Lung (tissue), 11 donors: ENCODE measurements at regions not wholly inside any gene's neighbourhood (a gene's known extent, or its start where the extent isn't known, plus 50 kb on each side); places are given as distances from the start of the nearest gene placed in this dataset.

Source experiments
- ATAC-seq: fragments of 200-7000 bp; cut with Tn5 transposase; one replicate; pipeline ENCODE4 v1.9.1; 2020; ENCODE audit warnings: moderate number of reproducible peaks; ENCODE audit not compliant: insufficient read depth, low FRiP score
- DNase-seq, 3 donors: peaks; one replicate each; pipeline ENCODE4 v3.0.0-alpha.2; 2013 to 2017
- H3K27ac ChIP-seq, 2 donors: one replicate each; pipeline ENCODE4 v1.5.1; 2013; ENCODE audit warnings: mild to moderate bottlenecking in 2 of 2, moderate library complexity in 2 of 2, control low read depth in 1 of 2, inconsistent platforms in 1 of 2, low read depth in 1 of 2, low read length in 1 of 2
- H3K27me3 ChIP-seq, 3 donors: one replicate each; pipeline ENCODE4 v1.5.1; 2013; ENCODE audit warnings: low read length in 2 of 3; ENCODE audit not compliant: control insufficient read depth in 3 of 3, insufficient read depth in 3 of 3
- H3K36me3 ChIP-seq, 4 donors: one replicate each; pipeline ENCODE4 v1.5.1; 2013; ENCODE audit warnings: low read length in 4 of 4, mild to moderate bottlenecking in 1 of 4, moderate library complexity in 1 of 4; ENCODE audit not compliant: control insufficient read depth in 4 of 4, insufficient read depth in 4 of 4
- H3K4me1 ChIP-seq, 5 donors: one replicate each; pipeline ENCODE4 v1.5.1; 2013; ENCODE audit warnings: low read length in 5 of 5, mild to moderate bottlenecking in 2 of 5, moderate library complexity in 1 of 5; ENCODE audit not compliant: control insufficient read depth in 5 of 5, insufficient read depth in 5 of 5
- H3K4me3 ChIP-seq: one replicate; pipeline ENCODE4 v1.5.1; 2013; ENCODE audit warnings: mild to moderate bottlenecking, control low read depth, moderate library complexity
- H3K9ac ChIP-seq, 2 donors: one replicate each; pipeline ENCODE4 v1.5.1; 2013; ENCODE audit warnings: low read length in 2 of 2, control low read depth in 1 of 2; ENCODE audit not compliant: insufficient read depth in 1 of 2
- H3K9me3 ChIP-seq, 4 donors: one replicate each; pipeline ENCODE4 v1.5.1; 2013; ENCODE audit warnings: low read length in 3 of 4, mild to moderate bottlenecking in 1 of 4, moderate library complexity in 1 of 4; ENCODE audit not compliant: control insufficient read depth in 4 of 4, insufficient read depth in 3 of 4
- CTCF ChIP-seq: IDR thresholded peaks from 2 replicates; pipeline ENCODE4 v1.5.1; 2012; ENCODE audit warnings: mild to moderate bottlenecking; ENCODE audit errors: control extremely low read depth, extremely low read depth
- WGBS, 2 donors: extraction: QIAGEN DNeasy Blood & Tissue Kit; methylation state at CpG; one replicate each; pipeline ENCODE4 v1.1.7; 2013; 5-methylcytosine and 5-hydroxymethylcytosine counted together
- donor health status: control.
- donor health status: control.
- donor health status: Bipolar disorder and iron deficiency.
- donor health status: healthy.
- donor health status: DM: yes; HTN: yes; CAD: no.

GRCh38 chr14:38951451-38951850, 151.6 kb downstream of the SEC23A start:
- no peak overlapping the region for H3K9ac ChIP-seq
- H3K36me3 ChIP-seq = no peaks in the 10 kb centered on the region
- no peaks in the 10 kb centered on the region for H3K4me1 ChIP-seq
- no peak overlapping the region for H3K4me3 ChIP-seq
- 66 to 68% methylated on average over 1 of the region's 1 CpG for WGBS, 2 donors
- DNase-seq (no peak), ATAC-seq (no peak)
- H3K27ac ChIP-seq = no peak overlapping the region
- no peak for TF ChIP-seq CTCF
- no peaks in the 10 kb centered on the region for H3K9me3 ChIP-seq
- H3K27me3 ChIP-seq = no peaks in the 10 kb centered on the region

- 76 to 79% methylated on average over 4 of the region's 4 CpGs for WGBS, 2 donors
- Histone ChIP-seq H3K4me3 (no peak overlapping the region), H3K9me3 (no peaks in the 10 kb centered on the region), H3K27ac (no peak overlapping the region), H3K9ac (no peak overlapping the region), H3K4me1 (no peaks in the 10 kb centered on the region), H3K36me3 (no peaks in the 10 kb centered on the region), H3K27me3 (no peaks in the 10 kb centered on the region)
- DNase-seq (no peak), ATAC-seq (no peak)
- no peak for TF ChIP-seq CTCF
These were observed 152.4 kb downstream of the SEC23A start for GRCh38 chr14:38950676-38951075.

GRCh38 chr14:38948576-38948975, 154.5 kb downstream of the SEC23A start:
- WGBS, 2 donors = 97% methylated on average over 6 of the region's 6 CpGs

More at GRCh38 chr14:38948576-38948975, 154.5 kb downstream of the SEC23A start:
- H3K9me3 ChIP-seq = no peaks in the 10 kb centered on the region
- H3K36me3 ChIP-seq = no peaks in the 10 kb centered on the region
- no peak overlapping the region for H3K9ac ChIP-seq
- H3K27me3 ChIP-seq = no peaks in the 10 kb centered on the region
- DNase-seq (no peak), ATAC-seq (no peak)
- no peak overlapping the region for H3K27ac ChIP-seq
- H3K4me1 ChIP-seq = no peaks in the 10 kb centered on the region
- no peak for TF ChIP-seq CTCF
- no peak overlapping the region for H3K4me3 ChIP-seq
